K562 (cell line): ENCODE measurements at regions not wholly inside any gene's neighbourhood (a gene's known extent, or its start where the extent isn't known, plus 50 kb on each side); places are given as distances from the start of the nearest gene placed in this dataset.
"Not testable (repeated sequence)": the region's sequence is repeated elsewhere in the genome, so short reads cannot be mapped to it uniquely, and the experiment has no call there.

Experiments
- ATAC-seq: fragments of 200-7000 bp; cut with Tn5 transposase; 3 replicates; pipeline ENCODE4 v1.9.1; 2020; ENCODE audit warnings: moderate library complexity
- BruUV-seq: library from RNA; stranded (reverse); fragments of 400-500 nt; replicated peaks from 2 replicates; lab custom pipeline; 2021; lab: Mats Ljungman, UMichigan
- CTCF ChIA-PET: fragments of 300-600 bp; formaldehyde crosslinking; extraction: SDS; loops from one replicate; lab custom pipeline; 2021; ENCODE audit warnings: low intra/inter-chr PET ratio; lab: Yijun Ruan, JAX
- POLR2A ChIA-PET: fragments of 300-600, 350-650 bp; sonication (Branson Sonifier 250); formaldehyde crosslinking; extraction: SDS; loops from one replicate; lab custom pipeline; 2021; ENCODE audit warnings: antibody characterized with exemption, inconsistent platforms; lab: Yijun Ruan, JAX
- DNase-seq, 4 experiments: peaks; one replicate each; pipeline versions ENCODE4 v3.0.0 to v3.0.0-alpha.2; 2011 to 2018; ENCODE audit warnings: low spot score in 3 of 4, mixed read lengths in 3 of 4; ENCODE audit errors: extremely low read depth in 1 of 4
- FAIRE-seq: peaks from 2 replicates; lab custom pipeline; 2011; peaks lifted over from hg19 to GRCh38; lab: Jason Lieb, UNC
- H2AFZ ChIP-seq: 2 replicates; pipeline ENCODE4 v1.6.0; 2011; ENCODE audit warnings: low read depth, low read length, control low read depth, inconsistent platforms
- H3K27ac ChIP-seq: fragments of 200-600 bp; 3 replicates; pipeline ENCODE4 v1.8.0; 2011; ENCODE audit warnings: low read depth, mild to moderate bottlenecking, control low read depth, inconsistent platforms, low read length, moderate library complexity, mixed read lengths; ENCODE audit errors: extremely low read depth
- H3K27me3 ChIP-seq, 2 experiments: fragments of 300-600 bp in 1 of 2; 2 replicates in 1 of 2; 3 replicates in 1 of 2; pipeline versions ENCODE4 v1.6.0 to v1.8.0; 2011; ENCODE audit warnings: inconsistent platforms in 2 of 2, low read length in 2 of 2, mild to moderate bottlenecking in 1 of 2, mixed read lengths in 1 of 2, moderate library complexity in 1 of 2; ENCODE audit not compliant: control insufficient read depth in 2 of 2, insufficient read depth in 2 of 2
- H3K36me3 ChIP-seq: fragments of 300-600 bp; 3 replicates; pipeline ENCODE4 v1.8.0; 2011; ENCODE audit warnings: mild to moderate bottlenecking, low read length, inconsistent platforms; ENCODE audit not compliant: control insufficient read depth, insufficient read depth
- H3K4me1 ChIP-seq, 2 experiments: fragments of 200-600 bp in 1 of 2; replicated peaks in 1 of 2; 2 replicates in 1 of 2; 3 replicates in 1 of 2; pipeline versions ENCODE4 v1.5.1 to v1.8.0; 2011; ENCODE audit warnings: inconsistent platforms in 2 of 2, low read length in 2 of 2, mild to moderate bottlenecking in 1 of 2, mixed read lengths in 1 of 2, moderate library complexity in 1 of 2; ENCODE audit not compliant: control insufficient read depth in 2 of 2, insufficient read depth in 2 of 2
- H3K4me2 ChIP-seq: 2 replicates; pipeline ENCODE4 v1.6.1; 2011; ENCODE audit warnings: low read length, control low read depth, inconsistent platforms, mixed read lengths; ENCODE audit not compliant: insufficient read depth
- H3K4me3 ChIP-seq: fragments of 200-600 bp; sonication (generic), shearing (Covaris generic); 2 replicates; pipeline ENCODE4 v1.5.1; 2016; ENCODE audit warnings: control low read depth, inconsistent platforms
- H3K79me2 ChIP-seq: fragments of 200-600 bp; 3 replicates; pipeline ENCODE4 v1.8.0; 2011; ENCODE audit warnings: low read length, inconsistent platforms; ENCODE audit not compliant: control insufficient read depth, insufficient read depth
- H3K9ac ChIP-seq, 2 experiments: 2 replicates each; pipeline versions ENCODE4 v1.6.0 to v1.6.1; 2011; ENCODE audit warnings: low read depth in 2 of 2, low read length in 2 of 2, control low read depth in 1 of 2, inconsistent platforms in 1 of 2, mild to moderate bottlenecking in 1 of 2, mixed read lengths in 1 of 2; ENCODE audit not compliant: insufficient read depth in 1 of 2
- H3K9me1 ChIP-seq: one replicate; pipeline ENCODE4 v1.6.0; 2011; ENCODE audit warnings: inconsistent platforms, mild to moderate bottlenecking, low read length, moderate library complexity; ENCODE audit not compliant: control insufficient read depth, insufficient read depth
- H3K9me3 ChIP-seq: replicated peaks from 2 replicates; pipeline ENCODE4 v1.5.1; 2011; ENCODE audit warnings: low read depth, low read length, inconsistent platforms; ENCODE audit not compliant: control insufficient read depth, insufficient read depth
- H4K20me1 ChIP-seq: replicated peaks from 2 replicates; pipeline ENCODE4 v1.6.1; 2011; ENCODE audit warnings: low read length, inconsistent platforms, mixed read lengths; ENCODE audit not compliant: control insufficient read depth, insufficient read depth
- RFX1 ChIP-seq: fragments of 450-650 bp; IDR thresholded peaks from 2 replicates; pipeline ENCODE4 v1.6.1; 2016; ENCODE audit warnings: mild to moderate bottlenecking, moderate library complexity
- WGBS: fragments of 100-300 bp; shearing (Covaris generic); methylation state at CpG from one replicate; pipeline ENCODE4 v1.1.6; 2016; ENCODE audit warnings: low coverage, mixed read lengths; ENCODE audit not compliant: insufficient coverage; ENCODE audit errors: missing lambda C conversion rate; 5-methylcytosine and 5-hydroxymethylcytosine counted together
- in situ Hi-C: fragments of 300-500 bp; cut with MboI; formaldehyde crosslinking; loops from 4 replicates; pipeline ENCODE4 v1.15.0; 2018; ENCODE audit warnings: inconsistent platforms, mixed read lengths
- intact Hi-C: fragments of 100-400 bp; cut with micrococcal nuclease; formaldehyde crosslinking; loops from 2 replicates; pipeline ENCODE4 v1.14.2; 2022

GRCh38 chr1:120977279-120977678 is 87.7 kb downstream of the PPIAL4A start:
- H4K20me1 ChIP-seq, intact Hi-C loops, DNase-seq, H3K9me1 ChIP-seq, in situ Hi-C loops, H3K36me3 ChIP-seq, H2AFZ ChIP-seq, H3K4me2 ChIP-seq, H3K27me3 ChIP-seq, POLR2A ChIA-PET, H3K27ac ChIP-seq, H3K4me3 ChIP-seq, H3K79me2 ChIP-seq, H3K4me1 ChIP-seq, H3K9me3 ChIP-seq, BruUV-seq, ATAC-seq, H3K9ac ChIP-seq, FAIRE-seq, CTCF ChIA-PET: not testable (repeated sequence)
- WGBS: 6% methylated on average over 4 of the region's 6 CpGs

GRCh38 chr1:120981489-120982094 is 92.0 kb downstream of the PPIAL4A start:
- H2AFZ ChIP-seq, H3K27me3 ChIP-seq, H3K27ac ChIP-seq, H3K9me3 ChIP-seq, H3K79me2 ChIP-seq, CTCF ChIA-PET, H4K20me1 ChIP-seq, POLR2A ChIA-PET, intact Hi-C loops, H3K36me3 ChIP-seq, BruUV-seq, in situ Hi-C loops, H3K9me1 ChIP-seq, H3K4me2 ChIP-seq, H3K4me1 ChIP-seq, DNase-seq, H3K9ac ChIP-seq, H3K4me3 ChIP-seq, ATAC-seq, FAIRE-seq: not testable (repeated sequence)
- 10% methylated on average over 3 of the region's 3 CpGs for WGBS
- TF ChIP-seq RFX1: 0 out of 2 replicates have a peak, but pooled peaks have one; percentile 11

GRCh38 chr1:120994614-120995013 is 105.0 kb downstream of the PPIAL4A start:
- H3K27me3 ChIP-seq, H3K4me1 ChIP-seq, H3K9ac ChIP-seq, H3K4me2 ChIP-seq, FAIRE-seq, H3K79me2 ChIP-seq, in situ Hi-C loops, H3K9me3 ChIP-seq, H2AFZ ChIP-seq, CTCF ChIA-PET, H3K36me3 ChIP-seq, H3K27ac ChIP-seq, BruUV-seq, DNase-seq, intact Hi-C loops, H3K9me1 ChIP-seq, H3K4me3 ChIP-seq, H4K20me1 ChIP-seq, POLR2A ChIA-PET: not testable (repeated sequence)
- 23% methylated on average over 2 of the region's 2 CpGs for WGBS
- ATAC-seq: peak; percentile 53
